Dermis microvascular lymphatic vessel endothelial cell (primary cell): ENCODE measurements at regions not wholly inside any gene's neighbourhood (a gene's known extent, or its start where the extent isn't known, plus 50 kb on each side); places are given as distances from the start of the nearest gene placed in this dataset.
A peak's percentile ranks its signal among the peaks of the same experiment; 100 is the strongest.

Source experiments
- DNase-seq, 2 donors: peaks; one replicate each; pipeline versions ENCODE4 v3.0.0 to v3.0.0-alpha.2; 2010; ENCODE audit warnings: low read depth in 2 of 2

GRCh38 chr20:17819395-17820093, 119.8 kb downstream of the BANF2 start:
- DNase-seq: no peak

- no peak for DNase-seq
These were observed 118.4 kb downstream of the BANF2 start for GRCh38 chr20:17818187-17818586.

GRCh38 chr20:17816804-17817587, 117.2 kb downstream of the BANF2 start:
- DNase-seq: no peak

- no peak for DNase-seq
These were observed 111.8 kb downstream of the BANF2 start for GRCh38 chr20:17811628-17811965.

GRCh38 chr20:17810847-17811627, 111.3 kb downstream of the BANF2 start:
- no peak for DNase-seq

- no peak for DNase-seq
These were observed 110.4 kb downstream of the BANF2 start for GRCh38 chr20:17810062-17810631.

GRCh38 chr20:17809362-17810061, 109.7 kb downstream of the BANF2 start:
- DNase-seq: no peak

- no peak for DNase-seq
These were observed 109.0 kb downstream of the BANF2 start for GRCh38 chr20:17808782-17809181.

- peak; percentile 29 to 48 for DNase-seq
These were observed 108.6 kb downstream of the BANF2 start for GRCh38 chr20:17808357-17808756.

GRCh38 chr20:17807651-17808050, 107.9 kb downstream of the BANF2 start:
- DNase-seq: no peak

GRCh38 chr20:17806739-17807441, 107.1 kb downstream of the BANF2 start:
- DNase-seq: peak in 1 of 2 donors; percentile 12

GRCh38 chr20:17806107-17806506, 106.3 kb downstream of the BANF2 start:
- DNase-seq: no peak

GRCh38 chr20:17803765-17804164, 104.0 kb downstream of the BANF2 start:
- DNase-seq: no peak

- DNase-seq: no peak
These were observed 99.9 kb downstream of the BANF2 start for GRCh38 chr20:17799575-17800227.

- no peak for DNase-seq
These were observed 98.8 kb downstream of the BANF2 start for GRCh38 chr20:17798601-17799000.

GRCh38 chr20:17797579-17797978, 97.8 kb downstream of the BANF2 start:
- no peak for DNase-seq

- DNase-seq: no peak
These were observed 97.4 kb downstream of the BANF2 start for GRCh38 chr20:17797161-17797560.

- peak in 1 of 2 donors; percentile 7 for DNase-seq
These were observed 96.4 kb downstream of the BANF2 start for GRCh38 chr20:17796091-17796563.

GRCh38 chr20:17795501-17796071, 95.8 kb downstream of the BANF2 start:
- peak in 1 of 2 donors; percentile 9 for DNase-seq

- no peak for DNase-seq
These were observed 95.2 kb downstream of the BANF2 start for GRCh38 chr20:17795003-17795402.
